ENCODE measurements at regions not wholly inside any gene's neighbourhood (a gene's known extent, or its start where the extent isn't known, plus 50 kb on each side); places are given as distances from the start of the nearest gene placed in this dataset.

- peak; percentile 75 for DNase-seq (ENCODE audit: low spot score)
Measured at GRCh38 chr7:130896898-130897514, 163.0 kb upstream of the KLF14 start.

DNA sequence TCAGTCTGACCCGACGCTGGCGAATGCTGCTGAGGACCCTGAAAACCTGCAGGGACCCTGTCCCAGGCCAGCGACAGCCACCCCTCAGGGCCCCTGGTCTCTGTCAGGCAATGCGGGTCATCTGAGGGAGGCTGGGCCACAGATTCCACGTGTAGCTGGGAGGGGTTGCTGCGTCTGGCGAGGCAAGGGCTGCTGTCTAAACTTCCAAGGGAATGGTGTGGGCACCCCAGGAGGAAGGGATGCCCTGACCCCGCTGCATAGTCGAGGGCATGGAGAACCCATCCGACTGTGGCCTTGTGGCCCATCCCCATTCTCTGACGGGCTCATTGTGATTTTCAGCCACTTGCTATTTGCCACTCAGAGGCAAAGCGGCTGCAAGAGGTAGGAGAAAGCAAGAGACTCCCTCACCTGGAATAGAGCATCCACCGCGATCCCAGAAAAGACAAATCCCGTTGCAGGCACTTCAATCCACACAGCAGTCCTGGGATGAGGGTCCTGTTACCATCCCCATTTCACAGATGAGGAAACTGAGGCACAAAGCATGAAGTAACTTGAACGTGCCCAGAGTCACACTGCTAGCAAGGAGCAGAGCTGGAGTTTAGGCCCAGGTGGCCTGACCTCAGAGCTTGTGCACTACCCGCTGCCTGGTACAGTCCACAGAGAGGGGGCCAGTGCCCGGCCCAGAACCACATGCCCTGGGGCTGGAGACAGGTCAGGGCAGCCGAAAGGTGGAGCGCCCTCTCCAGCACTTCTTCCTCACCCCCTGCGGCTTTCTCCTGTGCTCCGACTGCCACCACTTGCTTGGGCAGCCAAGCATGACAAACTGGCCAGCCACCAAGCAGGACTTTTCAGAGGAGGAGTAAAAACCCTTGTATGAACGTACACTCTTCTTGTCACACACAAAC, 163.8 kb upstream of the KLF14 start:
- no peak for DNase-seq (ENCODE audit: low spot score)

GRCh38 chr7:130899071-130899560, 165.1 kb upstream of the KLF14 start:
- no peak for DNase-seq (ENCODE audit: low spot score)

DNA sequence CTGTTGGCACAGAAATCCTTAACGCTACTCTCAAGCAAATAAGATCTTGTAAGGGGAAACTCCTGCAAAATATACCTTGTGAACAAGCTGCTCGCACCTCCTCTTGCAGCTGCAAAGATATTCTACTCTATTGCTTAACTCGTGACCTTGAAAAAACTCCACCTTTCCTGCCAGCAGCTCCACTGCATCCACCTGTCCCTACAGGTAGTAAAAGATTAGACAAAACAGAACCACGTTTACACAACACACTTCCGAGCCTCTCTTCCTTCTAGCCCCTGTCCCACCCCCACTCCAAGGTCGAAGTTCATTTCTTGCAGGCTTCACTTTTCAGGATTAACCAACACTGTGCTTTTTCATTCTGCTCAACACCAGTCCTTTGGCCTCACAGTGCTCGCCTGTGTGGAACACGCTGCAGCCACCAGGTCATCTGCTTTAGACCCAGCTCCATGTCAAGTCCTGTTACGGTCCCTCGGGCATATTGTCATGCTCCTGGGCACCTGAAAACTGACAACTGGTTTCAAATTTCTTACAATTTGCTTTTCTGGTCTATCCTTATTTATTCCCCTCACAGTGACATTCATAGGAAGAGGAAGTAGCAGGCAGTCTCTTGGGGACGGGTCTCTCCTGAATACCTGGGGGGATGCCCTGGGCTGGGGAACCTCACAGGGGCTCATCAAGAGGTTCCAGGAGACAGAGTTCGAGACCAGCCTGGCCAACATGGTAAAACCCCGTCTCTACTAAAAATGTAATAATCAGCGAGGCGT, 165.8 kb upstream of the KLF14 start:
- DNase-seq (ENCODE audit: low spot score), result peak; percentile 86

GRCh38 chr7:130900471-130901076, 166.6 kb upstream of the KLF14 start:
- no peak for DNase-seq (ENCODE audit: low spot score)

GRCh38 chr7:130901209-130901783, 167.3 kb upstream of the KLF14 start:
- peak; percentile 62 for DNase-seq (ENCODE audit: low spot score)

DNA sequence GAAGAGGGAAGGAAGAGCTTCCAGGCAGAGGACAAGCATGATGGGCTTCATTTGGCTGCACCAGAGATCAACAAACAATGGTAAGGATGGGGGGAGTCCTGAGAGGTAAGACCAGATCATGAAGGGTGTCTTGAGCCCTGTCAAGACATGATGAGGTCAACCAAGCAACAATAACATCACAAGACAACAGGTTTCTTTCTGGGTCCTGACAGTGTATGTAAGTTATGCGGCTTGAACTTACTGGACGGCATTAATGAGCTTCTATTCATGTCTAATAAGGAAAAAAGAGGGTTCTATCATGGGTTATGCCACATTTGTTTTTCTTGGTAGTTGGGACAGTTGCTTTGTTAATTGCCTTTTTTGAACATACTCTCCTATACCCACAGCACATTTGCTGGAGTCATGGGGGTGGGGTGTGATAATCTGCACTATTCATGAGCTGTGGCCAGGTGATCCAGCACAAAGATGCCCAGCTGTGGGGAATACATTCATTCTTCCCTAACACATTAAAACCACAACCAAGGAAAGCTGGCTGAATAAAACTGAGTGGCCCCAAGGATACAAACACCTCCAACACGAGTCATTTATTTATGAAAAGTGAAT, 168.8 kb upstream of the KLF14 start:
- DNase-seq (ENCODE audit: low spot score), result no peak

GRCh38 chr7:130903358-130903974, 169.5 kb upstream of the KLF14 start:
- DNase-seq (ENCODE audit: low spot score), result no peak

DNA sequence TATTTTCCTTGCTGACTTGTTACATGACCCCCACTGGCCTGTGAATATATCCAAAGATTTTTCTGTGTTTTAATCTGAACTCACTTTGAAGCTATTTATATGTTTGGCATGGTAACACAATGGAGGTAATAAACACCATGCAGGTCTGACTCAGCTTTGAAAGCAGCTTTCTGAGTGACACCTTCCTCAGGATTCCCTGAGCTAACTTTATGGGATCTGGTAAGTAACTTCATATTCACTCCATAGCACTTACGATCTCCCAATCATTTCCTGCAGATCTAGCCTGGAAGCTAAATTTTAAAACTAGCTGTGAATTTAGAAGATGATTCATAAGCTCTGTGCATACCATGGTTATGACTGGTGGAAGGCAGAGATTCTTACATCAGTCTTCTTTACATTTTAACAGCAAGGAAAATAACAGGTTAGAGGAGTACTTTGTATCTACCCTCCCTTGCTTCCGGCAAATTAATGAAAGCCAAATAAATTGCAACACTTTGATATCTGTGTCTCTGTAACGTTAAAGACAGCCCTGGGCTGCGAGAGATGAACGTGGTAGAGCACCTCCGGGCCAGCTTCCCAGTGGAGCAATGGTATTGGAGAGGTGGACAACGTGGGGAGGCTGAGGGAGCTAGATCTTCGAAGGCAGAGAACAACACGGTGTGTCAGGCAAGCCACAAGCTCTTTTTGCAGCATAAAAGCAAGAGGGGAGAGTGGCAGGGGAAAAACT, 170.2 kb upstream of the KLF14 start:
- no peak for DNase-seq (ENCODE audit: low spot score)

- no peak for DNase-seq (ENCODE audit: low spot score)
Measured at GRCh38 chr7:130904792-130905191, 170.8 kb upstream of the KLF14 start.

DNA sequence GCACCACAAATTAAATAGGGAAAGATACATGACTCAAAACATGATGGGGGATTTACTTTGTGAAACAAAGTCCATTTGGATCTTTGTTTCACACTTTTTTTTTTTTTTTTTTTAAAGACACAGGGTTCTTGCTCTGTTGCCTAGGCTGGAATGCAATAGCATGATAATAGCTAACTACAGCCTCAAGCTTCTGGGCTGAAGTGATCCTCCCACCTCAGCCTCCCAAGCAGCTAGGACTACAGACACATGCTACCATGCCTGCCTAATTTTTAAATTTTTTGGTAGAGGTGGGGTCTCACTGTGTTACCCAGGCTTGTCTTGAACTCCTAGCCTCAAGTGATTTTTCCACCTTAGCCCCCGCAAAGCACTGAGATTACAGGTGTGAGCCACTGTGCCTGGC, 172.6 kb upstream of the KLF14 start:
- DNase-seq (ENCODE audit: low spot score), result no peak

DNA sequence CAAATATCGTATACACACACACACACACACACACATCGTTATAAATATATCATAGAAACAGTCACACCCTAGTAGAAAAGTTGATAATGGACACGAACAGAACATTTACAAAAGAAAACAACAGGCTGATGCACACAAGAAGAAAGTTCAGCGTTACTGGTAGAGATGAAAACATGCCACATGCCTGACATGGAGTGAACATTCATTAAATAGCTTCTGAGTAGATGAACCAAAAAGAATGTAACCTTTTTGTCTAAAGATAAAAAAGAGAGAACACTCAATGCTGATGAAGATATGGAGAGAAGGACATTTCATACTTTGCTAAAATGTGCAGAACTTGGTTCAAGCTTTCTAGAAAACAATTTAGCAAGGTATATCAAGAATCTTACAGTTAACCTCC, 173.4 kb upstream of the KLF14 start:
- no peak for DNase-seq (ENCODE audit: low spot score)

DNA sequence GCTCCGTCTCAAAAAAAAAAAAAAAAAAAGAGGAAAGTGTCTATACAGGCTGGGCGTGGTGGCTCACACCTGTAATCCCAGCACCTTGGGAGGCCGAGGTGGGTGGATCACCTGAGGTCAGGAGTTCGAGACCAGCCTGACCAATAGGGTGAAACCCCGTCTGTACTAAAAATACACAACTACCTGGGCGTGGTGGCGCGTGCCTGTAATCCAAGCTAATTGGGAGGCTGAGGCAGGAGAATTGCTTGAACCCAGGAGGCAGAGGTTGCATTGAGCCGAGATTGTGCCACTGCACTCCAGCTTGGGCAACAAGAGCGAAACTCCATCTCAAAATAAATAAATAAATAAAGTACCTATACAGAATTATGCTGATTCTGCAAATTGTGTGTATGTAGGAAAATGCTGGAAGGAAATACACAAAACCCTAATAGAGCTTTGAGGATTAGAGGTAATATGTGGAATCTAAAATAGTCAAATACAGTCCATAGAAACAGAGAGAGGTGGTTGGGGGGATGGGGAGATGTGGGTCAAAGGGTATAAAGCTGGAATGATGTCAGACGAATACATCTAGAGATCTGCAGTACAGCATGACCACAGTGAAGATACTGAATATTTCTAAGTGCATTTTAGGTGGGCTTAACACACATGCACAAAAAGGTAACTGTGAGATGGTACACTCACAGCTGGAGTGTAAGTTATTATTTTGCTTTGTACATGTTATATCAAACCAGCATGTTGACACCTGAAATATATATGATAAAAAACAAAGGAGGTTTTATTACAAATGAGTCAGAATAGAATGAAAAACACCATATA, 174.5 kb upstream of the KLF14 start:
- DNase-seq (ENCODE audit: low spot score), result no peak

- no peak for DNase-seq (ENCODE audit: low spot score)
Measured at GRCh38 chr7:130909161-130909836, 175.3 kb upstream of the KLF14 start.

- no peak for DNase-seq (ENCODE audit: low spot score)
Measured at GRCh38 chr7:130909881-130910672, 176.1 kb upstream of the KLF14 start.

- no peak for DNase-seq (ENCODE audit: low spot score)
Measured at GRCh38 chr7:130910949-130911944, 177.2 kb upstream of the KLF14 start.

All from mucosa of gallbladder (tissue), 1 donor.